HG03342 (cell line): ENCODE measurements at regions not wholly inside any gene's neighbourhood (a gene's known extent, or its start where the extent isn't known, plus 50 kb on each side); places are given as distances from the start of the nearest gene placed in this dataset.
"Not testable (repeated sequence)": the region's sequence is repeated elsewhere in the genome, so short reads cannot be mapped to it uniquely, and the experiment has no call there.

ENCODE experiments used
- ATAC-seq: cut with Tn5 transposase; IDR thresholded peaks from one replicate; pipeline ENCODE4 v1.9.1; 2021; ENCODE audit warnings: mild to moderate bottlenecking, moderate library complexity; ENCODE audit not compliant: unreplicated experiment

- no peak for ATAC-seq
Observed at GRCh38 chr22:48827904-48828555, 999.6 kb downstream of the BRD1 start.

GRCh38 chr22:48827268-48827846 lies 1000.3 kb downstream of the BRD1 start:
- no peak for ATAC-seq

DNA sequence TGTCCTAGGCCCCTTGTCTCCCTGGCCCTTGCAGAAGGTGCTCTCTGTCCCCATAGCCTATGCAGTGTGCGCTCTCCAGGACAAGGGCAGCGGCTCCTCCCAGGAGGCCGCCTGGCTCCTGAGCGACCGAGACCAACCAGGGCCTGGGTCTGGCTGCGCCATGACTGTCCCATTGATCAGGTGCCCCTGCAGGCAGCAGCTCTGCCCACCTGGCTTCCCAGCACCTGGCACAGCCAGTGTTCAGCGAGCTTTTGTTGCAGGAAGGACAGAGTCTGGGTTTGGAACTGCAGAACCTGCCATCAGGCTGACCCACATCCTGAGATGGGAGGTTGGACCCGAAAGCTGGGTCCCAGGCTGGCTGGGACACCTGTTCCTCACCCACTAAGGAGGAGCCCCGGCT lies 1001.1 kb downstream of the BRD1 start:
- ATAC-seq = no peak

DNA sequence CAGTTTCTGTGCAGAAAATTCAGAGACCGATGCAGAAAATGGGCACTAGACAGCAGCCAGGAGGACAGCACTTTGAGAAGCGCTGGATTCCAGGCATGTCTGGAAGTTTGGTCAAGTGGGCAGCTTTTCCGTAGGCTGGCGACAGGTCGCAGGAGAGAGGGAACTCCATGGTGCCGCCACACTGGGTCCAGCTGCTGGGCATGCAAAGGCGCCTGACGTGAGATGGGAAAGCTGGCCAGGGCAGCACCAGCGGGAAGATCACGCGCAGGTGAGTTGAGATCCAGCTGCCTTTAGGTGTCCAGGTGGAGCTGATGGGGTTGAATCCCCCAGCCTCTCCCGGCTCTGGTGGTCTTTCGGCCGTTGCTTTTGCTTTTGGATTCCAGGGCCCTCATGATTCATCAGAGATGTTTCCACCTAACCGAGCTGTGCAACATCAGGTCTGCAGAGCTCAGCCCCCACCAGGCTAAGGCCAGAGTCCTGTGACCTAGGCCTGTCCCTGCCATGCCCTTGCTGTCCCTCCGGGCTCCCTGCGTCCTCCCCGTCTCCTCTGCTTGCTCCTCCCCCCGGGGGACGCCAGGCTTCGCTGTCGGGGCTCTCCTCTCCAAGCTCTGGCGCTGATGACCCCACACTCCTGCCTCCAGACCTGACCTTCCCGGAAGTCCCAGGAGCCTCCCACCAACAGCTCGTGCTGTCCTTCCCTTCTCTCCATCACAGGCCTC lies 1001.7 kb downstream of the BRD1 start:
- no peak for ATAC-seq

- no peak for ATAC-seq
Observed at GRCh38 chr22:48824712-48825651, 1002.7 kb downstream of the BRD1 start.

DNA sequence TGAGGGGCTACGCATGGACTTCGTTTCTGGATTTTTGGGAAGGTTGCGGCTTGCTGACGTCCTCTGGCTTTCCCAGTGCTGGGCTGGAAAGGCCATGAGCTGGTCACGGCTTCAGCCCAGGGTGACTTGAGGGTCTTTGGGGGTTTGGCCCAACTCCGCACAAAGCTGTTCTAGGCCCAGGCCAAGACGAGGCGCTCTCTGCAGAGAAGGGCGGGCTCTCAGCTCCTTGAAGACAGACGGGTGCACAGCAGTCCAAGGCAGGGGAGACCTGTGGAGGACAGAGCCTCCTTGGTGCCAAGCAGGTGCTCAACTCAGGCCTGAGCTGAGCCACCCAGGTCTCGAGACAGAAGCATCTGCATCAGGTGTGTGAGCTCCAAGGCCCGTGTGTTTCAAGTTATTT lies 1003.7 kb downstream of the BRD1 start:
- ATAC-seq = no peak

GRCh38 chr22:48822278-48823233 lies 1005.1 kb downstream of the BRD1 start:
- no peak for ATAC-seq

DNA sequence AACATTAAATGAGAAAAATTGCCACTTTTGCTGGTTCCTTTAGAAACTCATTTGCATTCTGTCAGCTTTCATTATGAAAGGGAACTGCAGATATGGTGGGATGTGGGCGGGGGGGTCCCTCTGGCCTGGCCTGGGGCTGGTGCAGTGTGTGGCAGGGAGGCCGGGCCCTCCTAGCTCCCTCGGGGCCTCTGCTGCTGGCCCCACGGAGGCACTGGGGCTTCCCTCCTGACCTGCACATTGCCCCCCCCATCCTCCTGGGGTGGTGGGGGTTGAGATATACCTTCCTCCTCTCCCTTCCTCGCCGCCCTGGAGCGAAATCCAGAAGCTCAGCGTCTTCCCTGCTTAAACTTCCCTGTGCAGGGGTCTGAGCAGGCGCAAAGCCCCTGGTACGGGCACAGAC lies 1005.9 kb downstream of the BRD1 start:
- no peak for ATAC-seq

- no peak for ATAC-seq
Observed at GRCh38 chr22:48821346-48821690, 1006.4 kb downstream of the BRD1 start.

DNA sequence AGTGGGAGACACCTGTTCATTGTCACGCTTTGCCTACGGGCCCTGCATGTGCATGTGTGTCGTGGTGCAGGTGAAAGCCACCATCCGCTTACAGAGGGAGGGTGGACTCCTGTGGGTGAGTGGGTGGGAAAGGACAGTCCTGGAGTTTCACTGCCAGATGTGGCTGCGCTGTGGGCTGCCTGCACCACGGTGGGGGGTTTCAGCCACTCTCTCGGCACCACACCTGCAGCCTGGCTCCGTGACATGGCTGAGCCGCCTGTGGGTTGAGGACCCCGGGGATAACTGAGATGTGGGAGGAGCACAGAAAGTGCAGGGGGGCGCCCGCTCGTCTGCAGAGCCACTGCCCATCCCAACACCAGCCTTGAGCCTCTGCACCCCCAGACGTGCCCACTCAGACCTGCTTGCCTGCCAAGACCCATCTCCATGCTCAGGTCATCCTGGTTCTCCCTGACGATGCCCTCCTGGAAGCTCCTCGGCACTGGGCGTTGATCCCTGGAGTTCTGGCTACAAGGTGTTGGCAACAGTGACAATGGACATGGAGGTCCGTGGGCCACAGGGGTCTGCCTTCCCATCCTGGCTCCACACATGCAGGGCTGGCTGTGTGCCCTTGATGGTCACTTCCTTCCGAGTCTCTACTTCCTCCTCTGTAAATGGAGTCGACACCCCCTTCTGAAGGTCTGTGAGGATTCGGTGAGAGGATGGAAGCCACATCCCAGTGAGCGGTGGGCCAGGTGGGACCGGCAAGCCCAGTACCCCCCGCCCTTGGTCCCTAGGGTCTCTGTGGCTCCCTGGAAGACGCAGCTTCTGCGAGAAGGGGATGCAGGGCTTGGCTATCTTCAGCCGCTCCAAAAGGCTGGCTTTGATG lies 1007.0 kb downstream of the BRD1 start:
- ATAC-seq = no peak

GRCh38 chr22:48819961-48820360 lies 1007.7 kb downstream of the BRD1 start:
- no peak for ATAC-seq

GRCh38 chr22:48819232-48819631 lies 1008.4 kb downstream of the BRD1 start:
- no peak for ATAC-seq

DNA sequence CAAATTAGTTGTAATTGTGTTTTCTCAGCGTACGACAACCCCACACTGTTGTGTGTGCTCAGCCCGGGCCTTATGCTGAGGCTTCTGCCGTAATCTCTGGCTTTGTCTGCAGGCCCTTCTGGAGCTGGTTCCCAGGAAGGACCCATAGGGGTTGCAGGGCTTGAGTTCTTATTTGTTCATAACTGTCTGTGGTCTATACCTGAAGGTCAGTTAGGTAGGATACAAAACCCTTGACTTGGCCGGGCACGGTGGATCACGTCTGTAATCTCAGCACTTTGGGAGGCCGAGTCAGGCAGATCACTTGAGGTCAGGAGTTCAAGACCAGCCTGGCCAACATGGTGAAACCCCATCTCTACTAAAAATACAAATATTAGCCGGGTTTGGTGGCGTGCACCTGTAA lies 1010.2 kb downstream of the BRD1 start:
- ATAC-seq = not testable (repeated sequence)

GRCh38 chr22:48811885-48812284 lies 1015.8 kb downstream of the BRD1 start:
- no peak for ATAC-seq

DNA sequence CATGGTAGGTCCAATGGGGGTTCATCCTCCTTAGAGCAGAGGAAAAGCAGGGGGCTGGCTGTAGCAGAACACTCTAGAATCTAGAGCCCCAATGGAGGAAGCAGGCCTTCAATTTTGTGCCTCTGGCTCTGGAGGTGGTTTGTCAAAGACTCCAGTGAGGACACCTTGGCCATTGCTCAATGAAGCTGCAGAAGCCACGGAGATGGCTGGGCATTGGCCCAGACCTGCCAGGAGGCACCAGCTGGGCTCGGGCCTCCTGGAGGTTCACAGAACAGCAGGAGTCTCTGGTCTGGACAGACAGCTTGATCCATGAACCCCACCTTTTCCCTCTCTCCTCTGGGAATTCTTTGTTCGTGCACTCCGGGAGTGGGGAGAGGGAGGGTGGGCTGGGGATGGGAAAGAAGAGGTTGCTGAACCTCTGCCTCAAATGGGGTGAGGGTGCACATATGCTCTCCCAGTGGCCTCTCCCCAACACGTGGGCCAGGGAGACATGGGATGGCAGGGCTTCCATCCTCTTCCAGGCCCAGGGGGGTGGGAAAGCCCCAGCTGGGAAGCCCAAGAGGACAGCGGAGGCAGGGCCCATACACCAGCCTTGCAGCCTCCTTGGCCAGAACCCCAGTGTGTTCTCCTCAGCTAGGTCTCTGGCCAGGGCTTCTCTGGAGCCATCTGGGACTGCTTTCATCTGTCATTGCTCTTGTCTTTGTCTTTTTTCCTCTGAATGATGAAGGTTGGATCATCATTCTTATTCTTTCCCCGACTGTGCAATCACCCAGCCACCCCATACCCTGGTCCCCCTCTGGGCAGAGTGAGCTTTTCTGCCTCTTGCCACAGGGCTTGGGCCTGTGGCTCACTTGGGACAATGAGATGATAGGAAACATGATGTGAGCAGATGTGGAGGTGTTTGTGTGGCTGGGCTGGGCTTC lies 1019.4 kb downstream of the BRD1 start:
- ATAC-seq = no peak

DNA sequence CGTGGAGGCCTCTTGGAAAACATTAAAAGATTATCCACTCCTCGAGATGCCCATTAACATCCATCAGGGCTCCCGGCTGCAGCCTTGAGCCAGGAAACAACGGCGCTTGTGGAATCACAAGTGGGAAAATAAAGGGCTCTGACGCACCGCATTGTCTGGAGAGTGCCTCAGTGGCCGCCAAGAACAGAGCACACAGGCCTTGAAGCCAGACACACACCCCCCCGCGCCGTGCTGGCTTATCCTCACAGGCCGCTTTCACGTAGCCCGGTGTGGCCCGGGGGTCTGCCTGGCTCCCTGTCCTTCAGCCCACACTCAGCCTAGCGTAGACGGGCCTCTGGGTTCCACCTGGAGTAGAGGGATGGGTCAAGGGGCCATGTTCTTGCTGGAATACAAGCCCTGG lies 1020.5 kb downstream of the BRD1 start:
- no peak for ATAC-seq

DNA sequence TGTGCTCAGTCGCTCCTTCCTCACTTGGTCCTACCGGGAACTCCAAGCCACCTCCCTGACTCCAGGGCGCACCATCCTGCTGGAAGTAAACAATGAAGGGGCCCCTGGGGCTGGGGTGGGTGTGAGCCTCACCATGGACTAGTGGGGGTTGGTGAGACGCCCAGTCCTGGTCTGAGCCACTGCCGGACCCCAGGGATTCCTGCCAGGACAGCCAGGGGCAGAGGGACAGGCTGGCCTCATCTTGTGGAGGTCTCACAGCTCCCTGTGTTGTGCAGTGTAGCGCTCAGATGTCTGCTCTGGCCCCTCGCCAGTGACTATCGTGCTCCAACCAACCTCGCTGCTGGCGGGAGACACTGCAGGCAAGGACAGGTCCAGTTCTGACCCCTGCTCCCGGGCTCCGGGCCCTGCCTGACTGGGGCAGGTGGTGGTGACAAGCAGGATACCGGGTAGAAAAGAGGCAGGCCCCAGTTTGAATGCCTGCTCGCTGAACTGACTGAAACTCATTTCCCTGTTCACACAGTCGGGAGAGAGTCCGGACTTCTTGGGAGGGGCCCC lies 1021.4 kb downstream of the BRD1 start:
- ATAC-seq = no peak

- no peak for ATAC-seq
Observed at GRCh38 chr22:48805516-48805915, 1022.2 kb downstream of the BRD1 start.
